Upper lobe of left lung (tissue), 6 donors: ENCODE measurements at regions not wholly inside any gene's neighbourhood (a gene's known extent, or its start where the extent isn't known, plus 50 kb on each side); places are given as distances from the start of the nearest gene placed in this dataset.
A peak's percentile ranks its signal among the peaks of the same experiment; 100 is the strongest.

Source experiments
- ATAC-seq, 2 donors: fragments of 200-7000 bp; cut with Tn5 transposase; one replicate each; pipeline ENCODE4 v1.9.1; 2022; ENCODE audit warnings: mild to moderate bottlenecking in 2 of 2, moderate library complexity in 2 of 2; ENCODE audit not compliant: low FRiP score in 2 of 2
- DNase-seq, 2 donors: peaks; one replicate each; pipeline ENCODE4 v3.0.0-alpha.2; 2019 to 2020
- H3K27ac ChIP-seq, 4 donors: fragments of 200-600 bp; sonication (generic); one replicate each; pipeline ENCODE4 v1.5.1; 2016 to 2019
- H3K27me3 ChIP-seq, 4 donors: fragments of 200-600 bp; sonication (generic); one replicate each; pipeline ENCODE4 v1.5.1; 2017 to 2019
- H3K36me3 ChIP-seq, 4 donors: fragments of 200-600 bp; sonication (generic); one replicate each; pipeline ENCODE4 v1.5.1; 2016 to 2019
- H3K4me1 ChIP-seq, 4 donors: fragments of 200-600 bp; sonication (generic); one replicate each; pipeline ENCODE4 v1.5.1; 2018 to 2019
- H3K4me3 ChIP-seq, 4 donors: fragments of 200-600 bp; sonication (generic); one replicate each; pipeline ENCODE4 v1.5.1; 2017 to 2019; ENCODE audit warnings: mild to moderate bottlenecking in 2 of 4, moderate library complexity in 1 of 4
- H3K9me3 ChIP-seq, 4 donors: fragments of 200-600 bp; sonication (generic); one replicate each; pipeline ENCODE4 v1.5.1; 2018 to 2019
- CTCF ChIP-seq, 6 experiments: fragments of 450-650 bp in 4 of 6; fragments of 200-600 bp in 2 of 6; sonication (generic) in 2 of 6; IDR thresholded peaks; one replicate each; pipeline ENCODE4 v1.5.1; 2016 to 2019; ENCODE audit warnings: antibody characterized with exemption in 6 of 6
- EP300 ChIP-seq, 4 donors: sonication (generic); formaldehyde crosslinking; IDR thresholded peaks; one replicate each; pipeline ENCODE4 v1.5.1; 2017; ENCODE audit warnings: antibody characterized with exemption in 4 of 4, control low read depth in 2 of 4
- POLR2A ChIP-seq, 4 donors: fragments of 450-650 bp; IDR thresholded peaks; one replicate each; pipeline ENCODE4 v1.5.1; 2016 to 2017; ENCODE audit warnings: antibody characterized with exemption in 4 of 4, mild to moderate bottlenecking in 2 of 4
- POLR2AphosphoS5 ChIP-seq, 2 donors: sonication (generic); formaldehyde crosslinking; IDR thresholded peaks; one replicate each; pipeline ENCODE4 v1.5.1; 2017; ENCODE audit warnings: antibody characterized with exemption in 2 of 2
- WGBS, 2 donors: methylation state at CpG; one replicate each; pipeline ENCODE4 v1.1.5; 2017 to 2018; 5-methylcytosine and 5-hydroxymethylcytosine counted together
- donor health status: DM: no; HTN: no; CAD: no; lungs with moderate emphysema.
- donor health status: DM: no; HTN: yes; CAD: no; lungs with severe emphysema.

DNA sequence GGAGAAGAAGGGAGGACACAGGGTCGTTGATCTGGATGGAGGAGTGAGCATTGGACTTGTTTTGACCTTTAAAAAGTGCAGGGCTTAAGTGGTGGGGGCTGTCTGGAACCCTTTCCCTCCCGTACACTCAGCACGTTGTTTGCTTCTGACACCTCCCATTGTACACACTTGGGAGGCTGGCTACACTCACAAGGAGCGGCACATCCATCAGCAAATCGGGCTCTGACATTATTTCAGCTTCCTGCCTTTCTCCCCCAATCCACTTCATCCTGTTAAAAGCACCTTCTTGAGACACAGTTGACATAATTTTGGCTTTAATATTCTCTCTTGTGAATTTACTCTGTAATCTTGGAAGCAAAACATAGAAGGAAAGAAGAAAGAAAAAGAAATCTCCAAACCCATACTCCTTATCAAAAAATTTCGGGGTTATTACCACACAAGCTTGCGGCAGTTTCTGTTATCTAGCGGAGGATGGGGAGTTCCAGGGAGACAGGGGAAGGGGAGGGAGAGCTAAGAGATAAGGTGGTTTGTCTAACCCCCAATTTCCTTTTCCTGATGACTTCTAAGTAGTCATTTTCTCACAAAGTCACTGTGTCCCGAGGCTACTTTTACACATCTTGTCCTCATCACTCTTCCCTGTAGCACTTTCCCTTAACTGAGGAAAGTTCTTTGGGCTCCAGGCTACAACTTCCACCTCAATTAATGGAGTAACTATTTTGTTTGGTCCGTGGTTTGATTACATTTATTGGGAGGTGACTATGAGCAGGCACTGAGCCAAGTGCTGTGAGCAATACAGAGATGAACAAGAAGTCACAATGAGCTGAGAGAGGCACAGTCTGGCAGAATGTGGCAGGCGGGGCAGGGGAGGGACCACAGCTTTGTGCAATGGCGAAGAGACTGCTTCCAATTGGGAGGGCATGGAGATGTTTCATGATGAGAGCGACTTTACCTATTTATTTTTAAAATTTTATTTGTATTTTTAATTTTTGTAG is 240.1 kb upstream of the MEX3C start:
- TF ChIP-seq POLR2AphosphoS5 (IDR thresholded peaks at IDR 0.05) (no peak), CTCF (IDR thresholded peaks at IDR 0.05) (no peak), POLR2A (IDR thresholded peaks at IDR 0.05) (no peak), EP300 (IDR thresholded peaks at IDR 0.05) (no peak)
- WGBS, 2 donors, result 22% methylated on average over 13 of the region's 13 CpGs
- H3K27ac ChIP-seq, result no peak overlapping the region
- H3K4me3 ChIP-seq, result no peak overlapping the region
- no peaks in the 10 kb centered on the region for H3K27me3 ChIP-seq
- peak in 1 of 2 donors; percentile 24 for ATAC-seq
- DNase-seq, result no peak
- no peaks in the 10 kb centered on the region for H3K36me3 ChIP-seq
- H3K9me3 ChIP-seq, result no peaks in the 10 kb centered on the region
- peaks cover 0 to 6% (median 2%) of the 10 kb centered on the region in 4 donors for H3K4me1 ChIP-seq

DNA sequence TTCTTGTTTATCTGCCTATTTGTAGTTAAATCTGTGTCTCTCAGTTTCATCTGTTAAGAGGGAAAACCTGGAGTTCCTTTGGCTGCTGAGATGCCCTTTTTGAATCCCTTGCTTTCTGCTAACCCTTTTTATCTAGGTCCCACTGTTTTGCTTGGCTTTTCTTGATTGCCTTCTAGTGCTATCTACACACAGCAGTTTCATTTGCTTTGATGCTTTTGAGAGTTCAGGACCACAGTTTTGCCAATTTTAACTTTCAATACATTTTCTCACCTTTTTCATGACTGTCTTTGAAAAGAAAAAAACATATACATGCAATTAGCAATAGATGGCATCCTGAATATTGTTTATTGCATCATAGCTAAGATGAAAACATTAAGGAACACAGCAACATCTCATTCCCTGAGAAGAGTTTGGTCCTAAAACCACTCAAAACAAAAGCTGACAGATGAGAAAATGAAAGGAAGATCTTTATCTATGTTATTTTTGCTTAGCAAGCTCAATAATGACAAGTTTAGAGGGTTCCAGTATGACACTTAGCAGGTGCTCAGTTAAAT is 241.4 kb upstream of the MEX3C start:
- no peak for ATAC-seq
- TF ChIP-seq POLR2A (IDR thresholded peaks at IDR 0.05) (no peak), EP300 (IDR thresholded peaks at IDR 0.05) (no peak), POLR2AphosphoS5 (IDR thresholded peaks at IDR 0.05) (no peak), CTCF (IDR thresholded peaks at IDR 0.05) (no peak)
- Histone ChIP-seq H3K4me3 (no peak overlapping the region), H3K36me3 (no peaks in the 10 kb centered on the region), H3K4me1 (peaks cover 0 to 6% (median 2%) of the 10 kb centered on the region in 4 donors), H3K9me3 (no peaks in the 10 kb centered on the region), H3K27me3 (no peaks in the 10 kb centered on the region), H3K27ac (no peak overlapping the region)
- DNase-seq, result no peak

DNA sequence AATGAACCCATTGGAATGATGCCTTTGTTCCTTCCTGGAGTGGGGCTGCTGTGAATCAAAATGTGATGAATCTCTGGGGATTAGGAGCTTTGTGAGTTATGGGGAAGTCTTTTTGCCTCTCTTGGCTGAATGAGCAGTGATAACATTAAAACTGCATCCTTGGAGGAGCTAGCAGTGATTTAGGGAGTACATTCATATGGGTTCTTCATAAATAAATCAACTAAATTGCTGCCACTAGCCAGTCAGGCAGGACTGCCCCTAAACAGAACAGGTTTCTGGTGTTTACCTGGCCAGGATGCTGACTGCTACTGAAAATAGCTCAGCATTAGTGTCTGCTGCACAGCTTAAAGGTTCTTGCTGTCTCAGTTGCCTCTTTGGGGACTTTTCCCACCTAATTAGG is 244.5 kb upstream of the MEX3C start:
- Histone ChIP-seq H3K4me3 (no peak overlapping the region), H3K36me3 (no peaks in the 10 kb centered on the region), H3K27ac (no peak overlapping the region), H3K4me1 (peaks cover 0 to 6% (median 2%) of the 10 kb centered on the region in 4 donors), H3K27me3 (no peaks in the 10 kb centered on the region), H3K9me3 (no peaks in the 10 kb centered on the region)
- TF ChIP-seq EP300 (IDR thresholded peaks at IDR 0.05), result no peak
- no peak for TF ChIP-seq CTCF (IDR thresholded peaks at IDR 0.05)
- DNase-seq (no peak), ATAC-seq (no peak)

- H3K4me1 ChIP-seq, result no peaks in the 10 kb centered on the region
- no peaks in the 10 kb centered on the region for H3K27me3 ChIP-seq
- H3K9me3 ChIP-seq, result no peaks in the 10 kb centered on the region
- ATAC-seq, result no peak
- WGBS, 2 donors, result 74 to 94% methylated on average over 2 of the region's 2 CpGs
- DNase-seq, result no peak
- H3K36me3 ChIP-seq, result no peaks in the 10 kb centered on the region
- TF ChIP-seq POLR2AphosphoS5 (IDR thresholded peaks at IDR 0.05) (no peak), CTCF (IDR thresholded peaks at IDR 0.05) (no peak), POLR2A (IDR thresholded peaks at IDR 0.05) (no peak), EP300 (IDR thresholded peaks at IDR 0.05) (no peak)
- no peak overlapping the region for H3K27ac ChIP-seq
- H3K4me3 ChIP-seq, result no peak overlapping the region
These were observed 249.2 kb upstream of the MEX3C start for GRCh38 chr18:51446571-51447210.
